Activated naive CD4-positive, alpha-beta T cell treated with Interleukin-2 at 50 U/mL for 16 hours (primary cell): ENCODE measurements at regions not wholly inside any gene's neighbourhood (a gene's known extent, or its start where the extent isn't known, plus 50 kb on each side); places are given as distances from the start of the nearest gene placed in this dataset.

ENCODE experiments used
- DNase-seq: peaks from one replicate; pipeline ENCODE4 v3.0.0-alpha.2; 2020

DNA sequence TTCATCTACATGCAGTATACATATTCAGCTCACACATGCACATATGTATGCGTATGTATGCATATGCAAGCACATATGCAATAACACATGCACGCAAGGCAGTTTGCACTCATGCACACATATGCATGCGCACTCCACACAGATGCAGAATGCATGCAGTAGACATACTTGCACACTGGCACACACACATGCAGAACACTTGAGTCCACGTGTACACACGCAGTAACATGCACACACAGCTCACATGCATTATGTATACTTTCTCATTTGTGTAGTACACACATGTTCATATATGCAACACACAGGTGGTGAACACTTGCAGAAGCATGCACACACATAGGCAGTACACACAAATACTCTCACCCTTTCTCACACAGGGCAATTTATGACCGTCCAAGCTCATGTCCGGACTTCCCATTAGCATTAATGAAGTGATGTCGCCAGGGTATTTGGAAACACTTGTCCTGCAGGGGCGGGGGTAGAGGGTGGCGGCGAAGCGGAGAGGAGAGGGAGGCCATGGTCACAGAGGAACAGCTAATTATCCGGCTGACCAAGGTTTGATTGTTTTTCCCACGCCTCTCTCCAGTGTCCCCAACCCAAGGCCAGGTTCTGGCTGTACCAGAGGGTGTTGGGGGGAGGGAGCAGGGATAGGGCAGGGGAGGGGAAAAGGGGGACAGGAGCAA lies 91.3 kb downstream of the VEGFA start:
- no peak for DNase-seq

DNA sequence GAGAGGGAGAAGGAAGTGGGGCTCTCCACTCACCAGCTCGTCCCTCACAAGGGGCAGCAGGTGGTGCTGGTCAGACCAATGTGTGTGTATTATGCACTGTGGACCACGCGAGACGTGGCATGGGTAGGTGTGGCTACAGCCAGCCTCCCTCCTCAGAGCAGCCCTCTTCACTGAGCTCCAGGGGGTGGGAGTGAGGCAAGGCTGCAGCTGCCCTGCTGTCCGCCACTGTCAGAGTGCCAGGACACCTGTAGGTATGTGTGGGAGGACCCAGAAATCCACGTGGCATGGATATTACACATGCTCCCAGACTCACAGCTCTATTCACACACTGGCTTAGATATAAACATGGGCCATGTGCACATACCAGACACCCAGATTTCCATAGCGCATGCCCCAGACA lies 90.3 kb downstream of the VEGFA start:
- DNase-seq = no peak

DNA sequence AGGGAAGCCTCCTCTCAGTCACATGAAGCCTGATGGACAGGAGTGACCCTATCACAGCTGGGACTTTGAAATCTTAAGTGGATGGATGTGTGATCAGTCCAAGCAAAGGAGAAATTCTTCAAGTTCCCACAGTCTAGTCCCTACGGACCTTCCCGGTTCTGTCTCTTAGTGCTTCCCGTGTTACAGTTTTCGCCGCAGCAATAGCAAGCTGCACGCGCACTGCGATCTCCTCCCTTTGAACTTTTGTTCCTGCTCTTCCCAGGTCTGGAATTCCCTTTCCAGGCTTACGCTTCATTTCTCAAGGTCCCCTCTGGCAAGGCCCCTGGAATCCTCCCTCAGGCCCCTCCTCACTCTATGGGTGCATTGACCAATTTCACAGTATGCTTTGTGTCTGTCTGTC lies 89.2 kb downstream of the VEGFA start:
- no peak for DNase-seq

GRCh38 chr6:43858161-43859153 lies 88.4 kb downstream of the VEGFA start:
- DNase-seq = no peak

GRCh38 chr6:43856005-43856765 lies 86.2 kb downstream of the VEGFA start:
- no peak for DNase-seq

- DNase-seq = no peak
Measured at GRCh38 chr6:43855247-43855646, 85.2 kb downstream of the VEGFA start.

DNA sequence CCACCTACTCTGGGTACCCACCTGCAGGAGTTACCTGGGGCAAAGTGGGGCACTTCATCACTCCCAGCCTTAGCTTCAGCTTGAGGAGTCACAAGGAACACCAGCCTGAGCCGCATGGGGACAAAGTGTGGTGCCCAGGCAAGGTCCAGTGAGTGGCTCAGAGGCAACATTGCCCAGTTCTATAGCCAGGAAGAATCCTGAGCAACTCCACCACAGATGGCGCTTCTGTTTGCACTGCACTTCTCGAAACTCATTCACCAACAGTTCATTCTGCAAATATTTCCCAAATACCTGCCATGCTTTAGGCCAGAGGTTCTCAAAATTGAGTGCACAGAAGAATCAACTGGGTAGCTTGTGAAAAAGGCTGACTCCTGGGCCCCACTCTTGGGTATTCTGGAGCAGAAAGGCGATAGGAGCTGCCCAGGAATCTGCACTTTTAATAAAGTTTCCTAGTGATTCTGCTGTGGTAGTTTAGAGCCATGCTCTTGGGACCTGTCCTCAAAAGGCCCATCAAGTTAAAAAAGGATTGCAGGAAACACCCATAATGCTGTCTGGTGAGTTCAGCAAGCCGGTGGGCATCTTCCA lies 83.1 kb downstream of the VEGFA start:
- no peak for DNase-seq

DNA sequence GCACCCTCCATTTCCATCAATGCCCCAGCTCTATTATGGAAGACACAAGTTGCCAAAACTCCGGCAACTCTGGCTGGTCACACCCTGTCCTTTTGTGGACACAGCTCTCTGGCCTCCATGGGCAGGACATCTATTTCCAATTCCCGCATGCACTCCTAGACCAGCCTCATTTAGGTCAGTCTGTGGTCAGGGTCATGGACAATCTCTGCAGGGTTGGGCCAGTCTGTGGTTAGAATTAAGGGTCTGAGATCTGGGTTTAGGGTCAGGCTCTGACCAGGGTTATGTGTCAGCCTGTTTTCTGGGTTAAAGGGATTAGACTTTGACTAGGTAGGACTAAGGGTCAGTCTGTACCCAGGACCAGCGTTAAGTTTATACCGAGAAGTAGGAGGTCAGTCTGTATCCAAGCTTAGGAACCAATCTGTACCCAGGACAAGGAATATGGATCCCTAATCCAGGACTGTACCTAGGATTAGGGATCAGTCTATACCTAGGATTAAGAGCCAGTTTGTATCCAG lies 82.4 kb downstream of the VEGFA start:
- no peak for DNase-seq

GRCh38 chr6:43851204-43851865 lies 81.3 kb downstream of the VEGFA start:
- no peak for DNase-seq

- DNase-seq = no peak
Measured at GRCh38 chr6:43850314-43851203, 80.5 kb downstream of the VEGFA start.

DNA sequence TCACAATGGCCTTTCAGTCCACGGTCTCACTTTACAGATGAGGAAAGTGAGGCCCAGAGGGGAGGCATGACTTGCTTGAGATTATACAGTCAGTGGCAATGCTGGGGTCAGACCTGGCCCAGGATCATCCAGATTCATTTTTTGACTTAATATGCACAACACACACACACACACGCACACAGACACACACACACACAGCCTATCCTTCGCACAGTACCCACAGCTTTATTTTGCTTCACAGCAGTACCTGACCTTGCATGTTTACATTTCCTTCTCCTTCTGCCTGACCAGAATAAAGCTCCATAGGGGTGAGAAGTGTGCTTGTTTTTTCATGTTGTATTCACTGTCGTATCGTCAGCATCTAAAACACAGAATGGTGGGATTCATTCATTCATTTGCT lies 79.8 kb downstream of the VEGFA start:
- DNase-seq = no peak

DNA sequence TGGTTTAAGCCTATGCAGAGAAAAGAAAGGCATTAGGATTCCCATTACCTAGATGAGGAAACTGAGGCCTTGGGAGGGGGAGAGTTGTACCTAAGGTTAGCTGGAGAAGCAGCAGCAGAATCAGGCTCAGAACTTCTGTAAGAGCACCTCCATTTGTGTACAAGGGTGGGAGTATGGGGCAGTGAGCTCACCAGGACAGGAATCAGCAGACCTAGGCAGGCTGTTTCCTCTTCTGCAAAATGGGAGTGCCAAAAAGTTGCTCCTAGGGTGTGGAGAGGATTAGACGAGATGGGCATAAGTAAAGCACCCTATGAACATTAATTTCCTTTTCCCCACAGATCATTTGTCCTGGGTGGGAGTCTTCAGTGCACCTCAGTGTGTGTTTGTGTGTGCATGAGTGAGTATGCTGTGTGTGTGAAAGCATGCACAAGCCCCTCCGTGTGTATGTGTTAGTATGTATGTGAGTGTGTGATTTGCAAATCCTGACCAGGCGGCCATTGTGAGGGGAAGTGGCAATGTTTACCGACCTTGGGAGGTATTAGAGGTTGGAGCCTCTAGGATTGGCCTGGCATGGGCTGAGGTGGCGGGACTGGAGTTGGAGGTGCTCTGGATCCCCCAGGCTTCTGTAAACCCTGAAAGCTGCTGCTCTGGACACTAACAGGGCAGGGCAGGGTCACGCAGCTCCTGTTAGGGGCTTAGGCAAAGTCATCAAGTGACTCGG lies 78.8 kb downstream of the VEGFA start:
- no peak for DNase-seq

DNA sequence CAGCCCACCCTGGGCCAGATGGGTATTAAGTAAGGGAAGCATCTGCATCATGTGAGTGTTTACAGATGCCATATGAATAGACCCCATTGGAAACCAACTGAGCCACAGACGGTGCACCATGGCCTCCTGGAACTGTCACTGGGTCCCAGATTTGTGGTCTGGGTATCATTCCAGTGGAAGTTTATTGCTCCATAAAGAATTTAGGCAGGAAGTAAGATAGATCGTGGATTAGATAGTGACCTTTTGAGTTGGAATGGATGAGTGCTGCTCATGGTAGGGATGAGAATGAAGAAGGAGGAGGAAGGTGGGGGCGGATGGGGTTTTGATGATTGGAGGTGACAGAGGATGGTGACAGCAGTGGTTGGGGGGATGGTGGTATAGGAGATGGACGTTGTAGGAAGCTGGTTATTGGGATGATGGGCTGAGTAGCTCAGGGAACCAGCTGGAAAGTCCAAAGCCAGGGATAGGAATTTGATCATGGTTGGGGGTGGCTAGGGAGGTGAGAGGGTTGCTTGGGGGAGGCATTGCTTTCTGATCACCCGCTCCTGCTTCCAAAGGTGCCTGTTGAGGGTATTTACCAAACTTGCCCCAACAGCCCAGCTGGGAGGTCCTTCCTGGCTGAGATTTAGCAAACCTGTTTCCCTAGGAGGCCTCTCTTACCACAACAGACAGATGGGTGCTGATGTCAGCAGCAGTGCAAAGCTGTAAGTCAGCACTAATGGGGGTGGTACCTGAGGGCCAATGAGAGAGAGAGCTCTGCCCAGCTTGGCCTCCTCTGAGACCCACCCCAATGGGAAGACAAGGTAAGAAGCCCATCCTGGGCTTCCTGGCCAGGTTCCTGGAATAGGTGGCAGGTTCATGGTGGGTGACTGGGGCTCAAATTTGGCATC lies 78.0 kb downstream of the VEGFA start:
- DNase-seq = no peak

DNA sequence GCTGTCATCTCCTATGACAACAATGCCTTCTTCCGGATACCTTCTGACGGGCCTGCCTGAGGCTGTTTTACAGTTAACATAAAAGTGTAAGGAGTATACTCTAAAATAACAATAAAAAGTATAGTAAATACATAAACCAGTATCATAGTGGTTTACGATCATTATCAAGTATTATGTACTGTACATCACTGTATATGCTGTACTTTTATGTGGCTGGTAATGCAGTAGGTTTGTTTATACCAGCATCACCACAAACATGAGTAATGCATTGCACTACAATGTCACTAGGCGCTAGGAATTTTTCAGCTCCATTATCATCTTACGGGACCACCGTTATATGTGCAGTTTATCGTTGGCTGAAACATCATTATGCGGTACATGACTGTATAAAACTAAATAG lies 76.5 kb downstream of the VEGFA start:
- no peak for DNase-seq

- DNase-seq = no peak
Measured at GRCh38 chr6:43845646-43846045, 75.6 kb downstream of the VEGFA start.

DNA sequence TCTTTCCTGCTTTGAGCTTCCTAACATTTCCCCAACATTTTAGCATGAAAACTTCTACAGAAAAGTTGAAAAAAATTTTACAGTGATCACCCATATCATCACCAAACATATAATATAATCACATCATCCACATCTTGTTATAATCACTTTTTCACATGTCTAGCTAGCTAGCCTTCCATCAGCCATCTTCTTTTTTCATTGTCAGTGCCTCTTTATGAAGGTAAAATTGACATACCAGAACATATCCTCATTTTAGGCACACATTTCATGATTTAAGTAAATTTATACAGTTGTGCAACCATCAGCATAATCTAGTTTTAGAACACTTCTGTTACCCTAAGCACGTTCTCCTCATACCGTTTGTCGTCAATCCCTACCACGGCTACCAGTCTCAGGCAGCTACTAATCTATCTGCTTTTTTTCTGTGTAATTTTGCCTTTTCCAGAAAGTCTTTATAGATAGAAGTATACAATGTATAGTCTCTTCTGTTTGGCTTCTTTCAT lies 73.7 kb downstream of the VEGFA start:
- DNase-seq = no peak

- no peak for DNase-seq
Measured at GRCh38 chr6:43843097-43843645, 73.2 kb downstream of the VEGFA start.

GRCh38 chr6:43842231-43842794 lies 72.3 kb downstream of the VEGFA start:
- no peak for DNase-seq
